NCI-H524 (cell line): ENCODE measurements at regions not wholly inside any gene's neighbourhood (a gene's known extent, or its start where the extent isn't known, plus 50 kb on each side); places are given as distances from the start of the nearest gene placed in this dataset.

Source experiments
- DNase-seq, 2 experiments: peaks; one replicate each; lab custom pipeline; 2025; lab: John Stamatoyannopoulos, UW

GRCh38 chr6:147859071-147859470 lies 350.6 kb downstream of the SAMD5 start:
- DNase-seq: no peak

- DNase-seq: no peak
Observed at GRCh38 chr6:147861696-147862095, 353.2 kb downstream of the SAMD5 start.

- peak; percentile 33 for DNase-seq
Observed at GRCh38 chr6:147867433-147868226, 359.1 kb downstream of the SAMD5 start.

DNA sequence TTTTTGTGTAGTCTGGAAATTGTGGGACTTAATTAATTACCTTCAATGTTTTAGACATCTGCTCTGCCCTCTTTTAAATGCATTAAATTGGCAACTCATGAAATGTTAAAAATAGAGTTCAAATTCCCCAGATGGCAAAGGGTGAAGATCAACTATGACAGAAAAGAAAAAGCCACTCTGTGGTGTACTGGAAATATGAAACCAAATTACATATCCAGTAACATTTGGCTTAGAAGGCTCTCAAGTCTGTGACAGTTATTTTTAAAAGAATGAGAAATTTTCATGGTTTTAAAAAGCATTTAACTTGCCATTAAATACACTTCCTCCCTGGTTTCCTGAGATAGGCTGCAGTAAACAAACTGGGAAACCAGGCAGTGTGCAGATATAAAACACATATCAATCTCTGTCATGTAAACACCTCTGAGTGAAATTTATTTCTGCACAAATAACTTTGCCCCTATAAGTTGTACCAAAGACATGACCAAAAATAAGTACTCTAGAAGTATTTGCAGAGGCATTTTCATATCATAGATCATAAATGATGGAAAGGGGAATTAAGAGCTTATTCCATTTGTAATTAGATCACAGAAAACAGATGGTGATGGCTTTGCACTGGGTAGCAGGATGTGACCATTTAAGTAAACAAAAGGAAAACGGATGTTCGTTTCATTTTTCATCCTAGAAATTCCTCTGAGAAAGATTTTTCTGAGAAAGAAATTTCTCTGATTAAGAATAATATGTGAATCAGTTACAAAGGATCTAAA lies 360.1 kb downstream of the SAMD5 start:
- peak; percentile 82 to 98 for DNase-seq

- DNase-seq: peak in 1 of 2 experiments; percentile 63
Observed at GRCh38 chr6:147869201-147869600, 360.7 kb downstream of the SAMD5 start.

- DNase-seq: no peak
Observed at GRCh38 chr6:147869869-147870268, 361.4 kb downstream of the SAMD5 start.

DNA sequence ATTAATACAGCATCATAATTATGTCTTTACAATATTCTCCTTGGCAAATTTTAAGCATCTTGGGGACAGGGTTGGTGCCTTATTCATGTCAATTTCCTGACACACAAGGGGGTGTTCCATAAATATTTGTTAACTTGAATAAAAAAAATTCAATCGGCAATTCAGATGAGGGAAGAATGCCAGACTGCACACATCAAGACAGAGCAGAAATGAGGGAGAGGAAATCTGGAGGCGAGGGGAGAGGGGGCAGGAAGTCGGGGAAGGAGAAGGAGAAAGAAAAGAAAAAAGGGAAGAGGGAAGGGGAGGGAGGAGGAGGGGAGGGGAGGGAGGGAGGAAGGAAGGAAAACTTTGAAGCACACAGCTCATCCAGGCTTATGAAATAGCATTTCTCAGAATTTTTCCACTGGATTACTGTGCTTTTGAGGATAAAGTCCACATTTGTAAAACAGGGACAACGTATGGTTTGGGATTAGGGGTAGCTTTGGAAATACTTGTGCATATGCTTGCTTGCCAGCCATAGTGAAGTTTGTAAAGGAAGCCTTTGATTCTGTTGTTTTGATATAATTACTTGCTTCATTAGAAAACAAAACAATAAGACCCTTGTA lies 362.1 kb downstream of the SAMD5 start:
- DNase-seq: peak in 1 of 2 experiments; percentile 34

DNA sequence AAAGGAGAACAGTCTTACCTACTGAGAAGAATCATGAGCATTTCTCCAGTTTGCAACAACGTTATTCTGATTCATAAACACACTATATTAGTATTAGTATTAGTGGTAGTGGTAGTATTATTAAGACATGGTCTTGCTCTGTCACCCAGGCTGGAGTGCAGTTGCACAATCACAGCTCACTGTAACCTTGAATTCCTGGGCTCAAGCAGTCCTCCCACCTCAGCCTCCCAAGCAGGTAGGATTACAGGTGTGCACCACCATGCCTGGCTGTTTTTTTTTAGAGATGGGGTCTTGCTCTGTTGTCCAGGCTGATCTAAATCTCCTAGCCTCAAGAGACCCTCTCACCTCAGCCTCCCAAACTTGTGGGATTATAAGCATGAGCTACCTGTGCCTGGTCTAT lies 363.5 kb downstream of the SAMD5 start:
- DNase-seq: no peak

- no peak for DNase-seq
Observed at GRCh38 chr6:147873816-147874215, 365.3 kb downstream of the SAMD5 start.

GRCh38 chr6:147874322-147874721 lies 365.8 kb downstream of the SAMD5 start:
- no peak for DNase-seq

GRCh38 chr6:147879031-147879580 lies 370.6 kb downstream of the SAMD5 start:
- DNase-seq: no peak

- DNase-seq: no peak
Observed at GRCh38 chr6:147881432-147881831, 372.9 kb downstream of the SAMD5 start.

DNA sequence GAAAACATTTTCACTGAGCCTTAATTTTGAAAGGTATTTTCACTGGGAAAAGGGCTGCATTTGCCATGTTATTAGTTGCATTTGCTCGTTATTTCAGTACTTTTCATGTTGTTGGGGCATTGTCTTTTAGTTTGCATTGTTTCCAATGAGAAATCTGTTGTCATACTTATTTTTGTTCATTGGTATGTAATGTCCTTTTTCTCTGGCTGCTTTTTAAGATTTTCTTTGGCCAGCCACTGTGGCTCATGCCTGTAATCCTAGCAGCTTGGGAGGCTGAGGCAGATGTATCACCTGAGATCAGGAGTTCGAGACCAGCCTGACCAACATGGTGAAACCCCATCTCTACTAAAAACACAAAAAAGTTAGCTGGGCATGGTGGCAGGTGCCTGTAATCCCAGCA lies 379.9 kb downstream of the SAMD5 start:
- no peak for DNase-seq

- DNase-seq: no peak
Observed at GRCh38 chr6:147891671-147892070, 383.2 kb downstream of the SAMD5 start.

- peak; percentile 88 to 98 for DNase-seq
Observed at GRCh38 chr6:147892476-147892875, 384.0 kb downstream of the SAMD5 start.

DNA sequence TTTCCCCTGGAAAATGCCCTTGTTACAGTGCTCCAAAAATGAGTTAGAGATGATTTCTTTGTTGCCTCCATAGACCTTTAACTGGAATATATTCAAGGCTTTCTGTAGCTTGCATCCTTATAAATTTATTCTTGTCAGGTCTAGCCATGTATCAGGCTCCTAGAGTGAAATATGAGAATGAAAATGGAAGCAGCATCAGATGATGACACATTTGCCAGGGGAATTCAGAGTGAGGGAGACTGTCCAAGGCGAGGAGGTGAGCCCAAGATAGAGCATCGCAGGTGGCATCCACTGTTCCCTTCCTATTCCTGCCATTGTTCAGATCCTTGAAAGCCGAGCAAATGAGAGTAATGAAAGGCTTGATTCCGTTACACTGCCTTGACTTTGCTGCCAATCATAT lies 386.8 kb downstream of the SAMD5 start:
- no peak for DNase-seq

GRCh38 chr6:147900247-147900830 lies 391.8 kb downstream of the SAMD5 start:
- peak; percentile 16 to 58 for DNase-seq

- DNase-seq: no peak
Observed at GRCh38 chr6:147903321-147903720, 394.8 kb downstream of the SAMD5 start.

DNA sequence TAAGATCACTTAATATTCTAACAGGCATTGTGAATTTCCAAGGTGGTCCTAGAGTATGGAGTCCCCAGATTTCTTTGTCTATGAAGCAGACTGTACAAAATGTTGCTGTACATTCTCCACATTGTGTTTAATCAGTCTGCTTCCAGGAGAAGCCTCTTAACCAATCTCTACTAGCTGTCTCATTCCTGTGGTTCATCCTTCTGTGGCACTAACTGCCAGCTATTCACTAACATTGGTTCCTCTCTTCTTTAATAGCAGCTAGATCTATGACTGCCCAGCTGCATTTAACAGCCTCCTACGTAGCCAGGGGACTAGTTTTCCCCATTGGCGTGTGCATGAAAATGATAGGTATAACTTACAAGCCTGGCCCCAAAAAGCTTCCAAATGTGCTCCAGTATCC lies 395.4 kb downstream of the SAMD5 start:
- DNase-seq: no peak

- DNase-seq: no peak
Observed at GRCh38 chr6:147904416-147904815, 395.9 kb downstream of the SAMD5 start.

DNA sequence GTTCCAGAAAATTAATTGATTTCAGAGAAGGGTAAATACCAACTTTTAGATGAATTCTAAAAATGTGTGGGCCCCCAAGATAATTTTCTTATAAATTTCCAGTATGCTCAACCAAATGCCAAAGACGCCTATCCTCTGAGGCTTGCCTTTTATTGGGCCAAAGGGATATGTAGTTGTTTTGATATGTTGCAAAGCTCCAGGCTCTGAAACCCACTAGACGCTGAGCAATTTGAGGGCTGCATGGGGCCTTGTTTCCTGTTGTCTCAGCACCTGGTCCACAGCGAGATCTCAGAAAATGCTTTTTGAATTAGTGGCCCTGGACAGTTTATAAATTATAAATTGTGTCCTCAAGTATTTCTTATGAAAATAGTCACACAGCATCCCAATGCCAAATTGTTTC lies 397.2 kb downstream of the SAMD5 start:
- DNase-seq: no peak

- peak in 1 of 2 experiments; percentile 22 for DNase-seq
Observed at GRCh38 chr6:147906361-147906760, 397.9 kb downstream of the SAMD5 start.
